Heart left ventricle (tissue), 13 donors: ENCODE measurements at regions not wholly inside any gene's neighbourhood (a gene's known extent, or its start where the extent isn't known, plus 50 kb on each side); places are given as distances from the start of the nearest gene placed in this dataset.

Source experiments
- POLR2A ChIP-seq, 2 donors: fragments of 450-650 bp; IDR thresholded peaks; one replicate each; pipeline ENCODE4 v1.6.1; 2017; ENCODE audit warnings: antibody characterized with exemption in 2 of 2, mild to moderate bottlenecking in 2 of 2, moderate library complexity in 2 of 2
- TF ChIP-seq, protein P1 (sequence below), 12 donors: fragments of 200-600 bp; sonication (generic) in 4 of 12; IDR thresholded peaks; one replicate each; pipeline versions ENCODE4 v1.5.0 to v1.8.0; 2018 to 2022; ENCODE audit warnings: antibody characterized with exemption in 12 of 12, mild to moderate bottlenecking in 5 of 12
- donor health status: ischemic (EF 13 %, LVEDD 7.1; RV severe dilation, severe dysfunction).
- donor health status: DM: no; HTN: yes; CAD: no.
- donor health status: DM: no; HTN: no; CAD: no.
- donor health status: ischemic (EF 25% LVEDD 6.9; RV normal size, moderate dysfunction).
- donor health status: ischemic (EF 25% LVEDD 5.7; RV mildly dilated, moderate dysfunction).
- donor health status: ischemic (EF 35%, LVEDD 5.7; RV mildly dilated, moderate dysfunction).
- donor health status: nonischemic (EF 11% LVEDD 7.7; RV severe dilation, severe dysfunction).
- donor health status: DM: yes; HTN: yes; CAD: no.
- donor health status: PGD.
- donor health status: ischemic (EF 29% LVEDD 5.4; RV normal size, mild dysfunction).
- donor health status: nonischemic (EF 23%, LVEDD 6.1; RV moderate dilation, normal function).

DNA sequence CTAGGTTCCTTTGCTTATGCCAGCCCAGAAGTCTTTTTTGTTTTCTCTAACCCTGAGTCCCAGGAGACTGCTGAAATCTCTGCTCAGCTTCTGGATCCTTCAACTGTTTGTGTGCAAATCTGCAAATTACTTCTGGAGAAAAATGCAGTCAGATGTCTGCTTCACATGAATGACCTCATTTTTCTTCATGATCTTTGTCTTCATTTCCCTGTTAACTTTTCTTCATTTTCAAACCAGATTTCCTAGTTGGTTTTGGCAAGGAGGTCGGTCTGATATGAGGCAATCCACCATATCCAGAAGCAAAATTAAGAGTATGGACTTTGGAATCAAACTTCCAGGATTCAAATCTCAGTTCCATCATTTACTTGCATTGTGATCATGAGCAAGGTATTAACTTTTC lies 66.8 kb downstream of the ZNF503 start:
- TF ChIP-seq, protein P1, sequence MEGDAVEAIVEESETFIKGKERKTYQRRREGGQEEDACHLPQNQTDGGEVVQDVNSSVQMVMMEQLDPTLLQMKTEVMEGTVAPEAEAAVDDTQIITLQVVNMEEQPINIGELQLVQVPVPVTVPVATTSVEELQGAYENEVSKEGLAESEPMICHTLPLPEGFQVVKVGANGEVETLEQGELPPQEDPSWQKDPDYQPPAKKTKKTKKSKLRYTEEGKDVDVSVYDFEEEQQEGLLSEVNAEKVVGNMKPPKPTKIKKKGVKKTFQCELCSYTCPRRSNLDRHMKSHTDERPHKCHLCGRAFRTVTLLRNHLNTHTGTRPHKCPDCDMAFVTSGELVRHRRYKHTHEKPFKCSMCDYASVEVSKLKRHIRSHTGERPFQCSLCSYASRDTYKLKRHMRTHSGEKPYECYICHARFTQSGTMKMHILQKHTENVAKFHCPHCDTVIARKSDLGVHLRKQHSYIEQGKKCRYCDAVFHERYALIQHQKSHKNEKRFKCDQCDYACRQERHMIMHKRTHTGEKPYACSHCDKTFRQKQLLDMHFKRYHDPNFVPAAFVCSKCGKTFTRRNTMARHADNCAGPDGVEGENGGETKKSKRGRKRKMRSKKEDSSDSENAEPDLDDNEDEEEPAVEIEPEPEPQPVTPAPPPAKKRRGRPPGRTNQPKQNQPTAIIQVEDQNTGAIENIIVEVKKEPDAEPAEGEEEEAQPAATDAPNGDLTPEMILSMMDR (IDR thresholded peaks at IDR 0.05): no peak
- TF ChIP-seq POLR2A (IDR thresholded peaks at IDR 0.05): no peak
